ENCODE measurements at regions not wholly inside any gene's neighbourhood (a gene's known extent, or its start where the extent isn't known, plus 50 kb on each side); places are given as distances from the start of the nearest gene placed in this dataset.

DNA sequence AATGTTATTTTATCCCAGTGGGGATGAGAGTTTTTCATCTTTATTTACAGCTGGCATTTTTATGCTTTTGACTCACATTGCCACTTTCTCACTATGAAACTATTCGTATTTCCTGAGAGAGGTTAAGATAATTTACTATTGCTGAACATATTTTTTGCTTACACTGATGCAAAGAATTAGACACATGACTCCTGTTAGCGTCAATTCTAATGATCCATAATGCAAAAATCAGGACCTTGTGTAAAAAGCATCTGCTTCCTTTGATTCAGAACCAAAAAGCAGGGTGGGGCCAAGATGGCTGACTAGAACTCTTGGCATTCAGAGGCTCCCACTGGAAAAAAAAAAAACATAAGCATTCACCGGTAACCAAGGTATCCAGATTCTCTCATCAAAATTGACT, 464.8 kb downstream of the SEMA3D start:
- TF ChIP-seq POLR2A (IDR thresholded peaks at IDR 0.05; ENCODE audit: low read length) (no peak), GATA1 (IDR thresholded peaks at IDR 0.05; ENCODE audit: low read depth, low read length) (no peak)
